Ammon's horn (tissue), 1 donor: ENCODE measurements at regions not wholly inside any gene's neighbourhood (a gene's known extent, or its start where the extent isn't known, plus 50 kb on each side); places are given as distances from the start of the nearest gene placed in this dataset.
"Not testable (repeated sequence)": the region's sequence is repeated elsewhere in the genome, so short reads cannot be mapped to it uniquely, and the experiment has no call there.

Source experiments
- DNase-seq: peaks from one replicate; pipeline ENCODE4 v3.0.0-alpha.2; 2016; ENCODE audit warnings: low spot score

DNA sequence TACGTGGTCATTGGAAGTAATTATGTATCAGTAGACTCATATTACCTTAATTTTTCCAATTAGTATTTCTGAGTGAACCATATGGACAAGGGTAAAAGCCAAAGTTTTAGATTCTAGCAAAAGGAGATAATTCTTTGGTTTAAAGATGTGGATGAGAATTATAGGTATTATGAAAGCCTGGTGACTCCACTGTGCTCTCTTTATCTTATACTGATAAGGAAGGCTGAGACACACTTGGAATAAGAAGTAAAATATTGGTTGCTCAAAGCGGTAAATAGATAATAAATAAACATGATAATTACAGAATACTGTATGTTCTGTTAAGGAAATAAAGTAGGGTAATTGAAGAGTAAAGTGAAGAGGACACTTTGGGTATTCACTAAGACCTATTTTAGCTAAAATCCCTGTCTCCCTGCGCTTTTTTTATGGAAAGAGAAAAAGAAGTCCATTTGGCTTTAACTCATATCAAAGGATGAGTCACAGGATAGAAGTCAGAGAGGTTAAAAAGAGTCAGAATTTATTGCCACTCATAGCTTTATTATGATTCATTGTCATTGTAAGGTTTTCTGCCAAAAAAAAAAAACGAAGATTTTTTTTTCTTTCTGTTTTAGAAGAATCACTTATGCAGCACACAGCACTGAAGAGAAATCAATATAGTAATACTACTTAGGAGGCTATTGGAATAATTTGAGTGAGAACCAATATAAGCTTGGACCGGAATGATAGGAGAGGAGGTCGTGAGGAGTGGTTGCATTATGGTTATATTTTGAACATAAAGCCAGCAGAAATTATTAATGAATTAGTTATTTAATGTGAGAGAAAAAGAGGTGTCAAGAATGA, 2463.1 kb downstream of the ARAP2 start:
- no peak for DNase-seq

DNA sequence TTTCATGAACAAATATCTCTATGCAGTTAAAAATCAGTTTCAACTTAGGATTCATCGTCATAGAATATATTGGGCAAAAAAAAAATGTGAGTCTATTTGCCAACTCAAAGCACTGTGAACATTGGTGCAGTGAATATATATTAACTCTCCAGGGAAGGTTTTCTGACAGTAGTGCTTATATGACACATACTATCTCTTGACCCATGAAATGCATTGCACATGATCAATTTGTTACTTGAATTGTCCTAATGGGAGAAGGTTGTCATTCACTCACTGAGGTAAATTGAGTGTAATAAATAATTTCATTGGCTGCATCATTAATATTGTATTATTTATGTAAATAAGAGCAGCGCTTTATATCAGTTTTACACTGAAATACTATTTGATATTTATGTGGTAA, 2458.5 kb downstream of the ARAP2 start:
- no peak for DNase-seq

DNA sequence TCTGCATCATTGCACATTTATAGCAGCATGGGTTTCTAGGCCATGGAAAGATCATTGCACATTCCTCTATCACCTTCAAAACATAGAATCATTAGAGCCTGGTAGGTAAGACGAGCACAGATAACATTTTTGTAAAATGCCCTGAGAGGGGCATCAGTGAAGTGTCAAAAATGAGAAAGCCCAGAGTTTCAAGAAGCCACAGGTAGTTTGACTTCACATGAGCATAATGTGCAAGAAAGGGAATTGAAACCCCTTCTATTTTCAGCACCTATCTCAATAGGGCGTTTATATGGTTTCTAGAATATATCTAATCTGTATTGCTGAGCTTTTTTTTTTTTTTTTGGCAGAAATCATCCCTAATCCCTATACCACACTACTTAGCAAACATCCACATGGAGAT, 2441.7 kb downstream of the ARAP2 start:
- no peak for DNase-seq

DNA sequence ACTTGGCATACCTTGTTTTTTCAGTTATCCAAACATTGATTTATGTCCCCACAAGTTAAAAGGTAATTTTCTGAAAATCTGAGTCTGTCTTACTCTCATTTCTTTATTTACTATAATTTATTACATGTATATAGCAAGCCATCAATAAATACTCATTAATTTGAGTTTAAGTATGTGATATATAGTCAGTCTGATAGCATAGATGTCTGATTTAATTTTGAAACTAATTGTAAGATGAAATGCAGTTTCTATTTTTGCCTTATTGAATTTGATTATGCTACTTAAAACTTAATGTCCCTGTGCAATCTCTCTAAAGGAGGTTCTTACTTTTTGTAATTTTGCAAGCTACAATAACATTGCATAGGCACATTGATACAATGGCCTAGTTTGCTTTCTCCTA, 2418.6 kb downstream of the ARAP2 start:
- DNase-seq = no peak

DNA sequence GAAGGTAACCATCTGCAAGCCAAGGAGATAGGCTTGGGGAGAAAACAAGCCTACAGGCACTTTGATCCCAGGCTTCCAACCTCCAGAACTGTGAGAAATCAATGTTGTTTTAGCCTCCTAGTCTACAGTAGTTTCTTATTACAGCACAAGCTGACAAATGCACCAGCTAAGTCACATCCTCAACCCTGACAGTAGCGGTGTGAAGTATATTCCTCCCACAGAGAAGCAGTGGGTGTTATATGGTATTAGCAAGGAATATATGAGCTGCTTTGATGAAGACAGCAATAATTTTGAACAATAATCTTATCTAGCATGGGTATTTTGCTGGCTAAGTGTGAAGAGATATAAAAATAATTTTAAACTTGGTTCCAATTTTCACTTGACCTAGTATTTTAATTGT, 2415.0 kb downstream of the ARAP2 start:
- peak; percentile 2 for DNase-seq

DNA sequence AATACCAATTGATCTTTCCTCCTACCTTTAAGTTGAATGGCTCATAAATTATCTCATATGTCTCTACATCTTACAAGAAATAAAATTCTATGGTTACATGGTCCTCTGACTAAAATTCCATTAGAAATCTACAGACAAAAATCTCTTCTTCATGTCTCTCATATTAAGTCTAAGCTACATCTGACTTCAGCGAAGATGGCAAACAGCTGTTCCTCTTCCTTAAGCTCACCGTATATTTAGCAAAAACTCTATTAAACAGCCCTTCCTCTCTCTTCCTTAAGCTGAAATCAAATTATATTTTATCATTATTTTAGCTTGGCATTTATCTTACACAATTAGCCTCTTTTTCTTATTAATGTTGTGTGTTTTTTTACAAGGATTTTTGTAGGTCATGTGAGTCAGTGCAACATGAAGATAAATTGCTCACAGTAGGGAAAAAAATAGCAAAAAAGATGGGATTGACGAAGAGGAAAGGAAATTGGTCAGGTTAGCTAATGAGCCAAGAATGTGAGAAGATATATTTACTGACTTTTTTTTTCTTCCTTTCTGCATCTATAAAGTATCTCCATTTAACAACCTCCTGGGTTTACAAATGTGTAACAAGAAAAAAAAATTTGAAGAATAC, 2412.8 kb downstream of the ARAP2 start:
- no peak for DNase-seq

DNA sequence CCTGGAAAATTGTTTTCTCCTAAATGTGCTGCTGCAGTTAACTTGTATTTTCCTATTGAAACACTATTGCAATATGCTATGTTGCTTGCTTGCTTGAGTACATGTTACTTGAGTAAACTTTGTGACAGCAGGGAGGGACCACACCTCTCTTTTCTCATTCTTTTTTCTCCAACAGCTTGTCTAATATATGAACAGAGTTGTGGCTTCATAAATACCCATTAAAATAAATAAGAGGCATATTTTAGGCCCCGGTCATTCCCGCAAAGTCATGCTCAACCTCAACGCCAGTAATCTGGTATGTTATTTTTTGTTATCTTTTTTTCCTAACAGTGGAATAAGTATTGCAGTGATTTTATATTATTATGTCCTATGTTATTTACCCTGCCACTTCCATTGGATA, 2408.6 kb downstream of the ARAP2 start:
- not testable (repeated sequence) for DNase-seq

DNA sequence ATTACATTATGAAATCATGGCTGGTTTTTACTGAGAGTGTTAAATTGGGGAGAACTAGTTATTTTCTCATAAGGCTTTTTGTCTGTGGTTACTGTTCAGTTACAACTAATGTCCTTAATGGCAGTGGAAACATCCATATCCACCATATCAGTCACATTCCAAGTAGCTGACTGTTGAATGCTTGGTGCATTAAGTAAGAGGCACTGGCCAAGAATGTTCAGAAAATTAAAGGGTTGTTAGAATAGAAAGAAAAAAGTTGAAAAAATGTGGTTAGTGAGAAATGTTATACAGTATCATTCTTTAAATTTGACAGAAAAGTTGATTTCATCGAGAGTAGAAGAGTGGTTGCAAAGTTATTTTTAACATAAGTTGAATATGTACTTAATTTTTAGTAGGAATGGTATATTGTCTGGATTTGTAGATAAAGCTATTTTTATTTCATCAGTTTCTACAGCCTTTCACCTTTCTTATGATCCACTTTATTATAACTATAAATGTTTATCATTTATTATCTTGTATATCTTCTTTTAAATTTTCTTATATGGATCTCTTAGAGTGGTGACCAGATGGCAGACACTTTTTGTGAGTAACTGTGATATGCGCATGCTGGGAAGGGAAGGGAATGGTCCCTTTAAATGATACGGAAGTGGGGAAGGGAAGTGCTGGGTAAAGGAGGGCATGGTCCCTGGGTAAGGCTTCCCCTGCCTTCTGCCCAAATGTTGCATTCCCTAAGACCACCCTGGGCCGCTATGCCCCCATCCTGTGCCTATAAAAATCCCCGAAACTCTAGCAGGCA, 2407.1 kb downstream of the ARAP2 start:
- DNase-seq = no peak

DNA sequence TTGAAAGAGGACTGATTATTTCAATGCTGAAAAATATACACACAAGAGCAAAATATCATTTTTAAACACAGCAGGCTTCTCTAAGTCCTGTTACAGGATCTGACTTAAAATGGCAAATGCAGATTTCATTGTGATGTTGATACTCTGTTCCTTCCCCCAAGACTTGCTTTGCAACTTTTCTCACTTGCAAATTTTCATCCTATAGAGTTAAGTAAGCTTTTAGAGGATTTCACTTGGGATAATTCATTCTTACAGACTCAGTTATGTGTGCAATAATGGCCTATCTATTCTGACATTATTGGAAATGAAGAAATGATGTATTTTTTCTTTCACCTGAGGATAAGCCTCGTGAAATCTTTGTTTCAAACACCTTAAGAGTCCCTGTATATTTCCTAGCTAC, 2403.2 kb downstream of the ARAP2 start:
- DNase-seq = no peak

DNA sequence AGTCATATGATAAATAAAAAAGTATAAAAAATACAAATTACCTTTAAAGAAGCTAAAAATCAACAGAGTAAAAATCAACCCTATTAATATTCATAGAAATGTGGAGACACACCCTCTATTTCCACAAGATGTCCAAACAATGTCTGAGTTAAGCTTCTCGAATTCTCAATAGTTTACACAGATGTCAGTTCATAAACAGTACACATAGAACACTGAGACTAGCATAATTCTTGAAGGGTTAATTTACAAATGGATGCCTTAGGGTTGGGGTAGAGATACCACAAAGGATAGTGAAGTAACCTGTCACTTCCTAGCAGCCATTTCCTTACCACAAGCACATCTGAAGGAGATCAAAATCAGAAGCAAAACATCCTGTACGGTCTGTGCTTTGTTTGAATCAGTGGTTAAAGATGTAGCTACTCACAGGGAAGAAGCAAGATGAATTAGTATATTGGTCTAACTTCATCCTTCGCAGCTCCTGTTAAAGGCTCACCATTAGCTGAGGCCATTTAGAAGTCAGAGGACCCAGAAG, 2393.9 kb downstream of the ARAP2 start:
- no peak for DNase-seq

DNA sequence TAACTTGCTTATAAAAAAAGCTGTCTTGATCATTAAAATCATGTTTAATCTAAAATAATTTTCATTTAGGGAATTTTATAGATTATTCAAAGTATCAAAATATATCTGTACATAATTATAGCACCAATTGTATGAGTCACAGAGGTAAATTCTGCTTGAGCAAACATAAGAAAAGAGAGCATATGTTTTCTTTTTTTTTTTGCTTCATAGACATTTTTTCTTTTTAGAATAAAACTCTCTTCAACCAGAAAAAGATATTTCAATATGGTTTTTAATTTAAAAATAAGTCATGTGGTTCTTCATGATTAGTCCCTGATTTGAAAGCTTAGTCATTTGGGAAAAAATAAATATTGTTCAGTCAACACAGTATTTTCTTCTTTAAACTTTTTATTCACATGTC, 2390.6 kb downstream of the ARAP2 start:
- DNase-seq = not testable (repeated sequence)

DNA sequence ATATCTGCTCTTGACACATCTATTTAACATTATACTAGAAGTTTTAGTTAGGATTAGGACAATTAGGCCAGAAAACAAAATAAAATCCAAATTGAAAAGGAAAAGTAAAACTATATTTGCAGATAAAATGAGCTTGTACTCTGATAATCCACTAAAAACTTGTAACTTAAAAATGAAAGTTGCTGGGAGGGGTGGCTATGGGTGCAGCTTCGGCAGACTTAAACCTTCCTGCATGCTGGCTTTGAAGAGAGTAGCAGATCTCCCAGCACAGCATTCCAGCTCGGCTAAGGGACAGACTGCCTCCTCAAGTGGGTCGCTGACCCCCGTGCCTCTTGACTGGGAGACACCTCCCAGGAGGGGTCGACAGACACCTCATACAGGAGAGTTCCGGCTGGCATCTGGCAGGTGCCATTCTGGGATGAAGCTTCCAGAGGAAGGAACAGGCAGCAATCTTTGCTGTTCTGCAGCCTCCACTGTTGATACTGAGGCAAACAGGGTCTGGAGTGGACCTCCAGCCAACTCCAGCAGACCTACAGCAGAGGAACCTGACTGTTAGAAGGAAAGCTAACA, 2379.9 kb downstream of the ARAP2 start:
- DNase-seq = no peak

DNA sequence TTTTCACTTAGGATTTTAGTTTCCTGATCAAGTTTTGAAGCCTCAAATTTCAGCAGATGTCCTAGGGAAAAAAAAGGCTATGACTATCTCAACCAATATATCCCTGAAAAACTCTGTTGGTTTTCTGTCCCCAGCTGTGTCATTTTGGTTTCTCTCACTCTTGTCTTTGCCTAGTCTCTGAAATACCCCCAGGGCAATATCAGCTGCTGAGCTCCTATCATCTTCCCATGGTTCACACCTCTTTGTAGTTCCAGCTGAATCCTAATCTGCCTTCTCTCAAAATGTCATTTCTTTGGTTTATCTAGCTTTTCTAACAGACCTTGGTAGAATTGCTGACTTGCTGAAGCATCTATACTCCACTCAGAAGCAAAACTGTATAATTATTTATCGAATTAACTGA, 2370.5 kb downstream of the ARAP2 start:
- DNase-seq = no peak

DNA sequence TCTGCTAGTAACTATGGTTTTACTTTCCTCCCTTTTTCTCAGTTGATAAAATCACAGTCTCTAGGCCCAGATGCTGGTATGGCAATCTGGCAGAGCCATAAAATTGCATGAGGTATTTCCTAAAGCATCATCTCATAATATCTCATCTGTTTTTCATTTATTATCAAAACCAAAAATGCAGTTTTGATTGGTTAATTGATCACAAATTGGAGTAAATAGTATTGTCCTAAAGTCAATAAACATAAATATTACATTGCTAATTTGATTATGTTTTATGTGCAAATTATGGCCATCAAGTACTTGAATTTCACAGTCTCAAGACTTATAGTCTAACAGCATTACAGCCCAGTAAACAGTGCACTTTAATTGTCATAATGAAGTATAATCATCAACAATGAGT, 2365.6 kb downstream of the ARAP2 start:
- no peak for DNase-seq

DNA sequence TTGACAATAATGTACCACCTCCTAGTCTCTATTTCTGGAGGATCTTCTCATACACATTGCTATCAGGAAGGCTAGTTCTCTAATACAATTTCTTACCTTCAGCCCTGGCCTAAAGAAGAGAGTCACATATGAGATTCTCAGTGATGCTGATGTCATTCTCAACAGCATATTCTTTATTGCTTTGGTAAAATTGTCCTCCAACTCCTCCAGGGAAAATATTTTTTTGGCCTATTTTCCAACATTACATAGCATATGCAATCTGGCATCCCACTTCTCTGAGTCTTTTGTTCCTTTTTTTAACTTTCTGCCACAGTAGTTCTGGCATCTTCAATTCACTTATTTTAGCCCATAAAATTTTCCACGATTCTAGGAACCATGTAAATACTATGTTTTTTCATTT, 2363.1 kb downstream of the ARAP2 start:
- DNase-seq = no peak

DNA sequence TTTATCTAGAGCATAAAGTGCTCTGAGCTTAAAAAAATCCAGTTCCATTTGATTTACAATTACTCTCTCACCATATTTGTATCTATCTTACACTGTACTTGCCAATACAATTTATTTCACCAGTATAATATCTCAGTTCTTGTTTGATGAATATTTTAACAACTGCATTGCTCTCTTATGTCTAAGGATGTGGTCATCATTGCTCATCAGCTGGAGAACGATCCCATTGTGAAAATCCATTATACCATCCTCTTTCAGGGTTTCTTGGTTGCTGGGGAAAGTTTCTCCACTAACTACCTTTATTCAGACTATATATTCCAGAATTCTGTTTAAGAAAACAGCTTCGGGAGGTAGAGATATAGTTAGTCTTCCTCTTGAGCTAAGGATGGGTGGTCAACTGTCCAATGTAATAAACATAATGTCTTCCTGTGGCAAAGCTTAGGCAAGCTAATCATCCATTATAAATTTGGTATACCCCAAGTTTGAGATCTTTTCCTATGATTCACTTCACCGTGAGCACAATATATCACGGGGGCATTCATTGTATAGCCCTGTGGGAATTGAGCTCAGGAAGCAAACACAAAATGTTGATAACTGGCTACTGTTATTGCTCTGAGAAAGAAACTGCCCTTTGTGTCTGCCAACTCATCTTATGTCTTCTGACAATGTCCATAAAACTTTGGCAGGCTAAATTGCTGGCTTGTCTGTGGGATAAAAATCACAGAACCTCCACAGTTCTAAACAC, 2361.9 kb downstream of the ARAP2 start:
- no peak for DNase-seq

DNA sequence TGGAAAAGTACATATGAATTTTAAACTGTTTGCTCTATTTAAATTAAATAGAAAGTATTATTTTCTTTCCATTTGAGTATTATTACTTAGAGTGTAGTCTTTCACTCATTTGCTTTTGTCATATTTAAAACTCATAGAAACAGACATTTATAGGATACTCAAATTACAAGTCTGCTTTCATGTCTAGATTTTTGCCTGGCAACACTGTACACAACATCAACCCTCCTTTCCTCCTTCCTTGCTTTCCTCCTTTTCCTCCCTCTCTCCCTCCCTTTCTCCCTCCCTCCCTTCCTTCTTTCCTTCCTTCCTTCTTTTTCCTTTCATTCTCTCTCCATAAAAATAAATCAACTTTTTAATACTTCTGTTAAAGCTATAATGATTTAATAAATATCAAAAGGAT, 2361.2 kb downstream of the ARAP2 start:
- no peak for DNase-seq

DNA sequence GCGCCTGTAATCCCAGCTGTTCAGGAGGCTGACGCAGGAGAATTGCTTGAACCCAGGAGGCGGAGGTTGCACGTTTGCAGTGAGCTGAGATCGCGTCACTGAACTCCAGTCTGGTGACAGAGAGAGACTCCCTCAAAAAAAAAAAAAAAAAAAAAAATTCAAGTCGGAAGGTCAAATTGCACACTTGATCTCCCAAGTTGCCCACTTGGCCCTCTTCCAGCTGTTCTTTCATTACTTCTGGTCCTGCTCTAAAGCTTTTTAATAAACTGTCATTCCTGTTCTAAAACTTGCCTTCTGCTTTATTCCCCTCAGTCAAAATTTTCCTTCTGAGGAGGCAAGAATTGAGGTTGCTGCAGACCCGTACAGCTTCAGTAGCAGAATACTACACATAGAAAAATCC, 2358.0 kb downstream of the ARAP2 start:
- DNase-seq = no peak

DNA sequence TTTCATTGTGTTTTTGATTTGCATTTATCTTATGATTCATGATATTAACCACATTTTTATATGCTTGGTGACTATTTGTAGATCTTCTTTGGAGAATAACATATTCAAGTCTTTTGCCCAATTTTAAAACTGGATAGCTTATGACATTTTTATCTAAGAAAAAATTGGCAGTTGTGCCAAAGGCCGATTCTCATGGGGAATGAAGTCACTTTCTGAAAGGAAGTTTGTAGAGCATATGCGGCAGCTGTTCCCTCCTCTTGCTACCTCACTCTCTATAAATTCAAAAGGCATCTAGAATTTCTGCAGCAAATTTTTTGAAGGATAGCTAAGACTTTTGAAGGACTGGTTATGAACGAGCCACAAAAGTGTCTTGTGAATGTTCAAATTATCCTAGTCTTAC, 2353.5 kb downstream of the ARAP2 start:
- no peak for DNase-seq

DNA sequence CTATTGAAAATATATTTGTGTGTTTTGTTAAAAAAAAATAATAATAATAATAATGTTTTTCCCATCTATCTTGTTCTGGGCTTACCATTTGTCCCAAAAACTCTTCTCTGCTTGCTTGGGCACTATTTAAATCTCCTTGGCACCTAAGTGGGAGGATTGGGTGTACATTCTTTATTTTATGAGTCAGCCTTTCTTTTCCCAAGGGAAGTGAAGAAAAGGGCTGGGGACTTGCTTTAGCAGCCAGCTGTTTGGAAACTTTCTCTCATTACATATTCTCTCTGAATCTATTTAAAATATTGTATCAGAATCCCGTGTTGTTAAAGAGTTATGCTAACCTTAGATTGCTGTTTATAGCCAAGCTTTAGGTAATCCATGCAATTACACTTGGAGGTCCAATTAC, 2332.4 kb downstream of the ARAP2 start:
- DNase-seq = no peak

DNA sequence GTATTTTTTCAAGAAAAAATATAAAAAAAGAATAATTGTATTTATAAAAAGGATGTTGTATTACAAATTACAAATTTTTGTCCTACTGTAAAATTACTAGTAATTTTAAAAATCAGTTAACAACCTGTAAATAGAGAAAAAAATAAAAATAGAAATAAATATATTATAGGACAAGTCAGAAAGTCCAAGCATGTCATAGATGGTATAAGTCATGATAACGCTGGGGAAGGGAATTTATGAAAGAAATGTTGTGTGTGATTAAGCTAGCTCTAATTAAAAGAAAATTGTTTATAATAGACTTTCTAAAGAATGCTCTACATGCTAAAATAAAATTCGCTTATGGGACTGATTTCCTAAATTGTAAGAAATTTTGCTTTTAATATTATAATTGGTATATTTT, 2329.9 kb downstream of the ARAP2 start:
- no peak for DNase-seq

DNA sequence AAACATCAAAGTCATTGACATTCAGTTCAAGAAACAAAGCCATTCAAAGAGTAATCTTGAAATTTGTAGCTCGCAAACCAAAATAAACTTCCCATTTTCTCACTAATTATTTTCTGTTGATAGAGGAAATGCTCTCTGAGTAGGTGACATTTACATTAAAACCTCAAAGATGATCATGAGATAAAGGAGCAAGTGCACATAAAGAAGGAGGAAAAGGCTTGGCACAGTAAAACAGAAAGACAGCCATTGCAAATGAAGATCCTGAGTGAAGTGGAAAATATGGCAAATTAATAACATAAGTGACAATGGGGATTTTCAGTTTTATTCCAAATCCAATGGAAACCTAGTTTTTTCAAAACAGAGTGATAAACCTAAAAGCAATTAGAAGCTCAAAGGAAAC, 2320.8 kb downstream of the ARAP2 start:
- DNase-seq = no peak
